BLaER1 (cell line): ENCODE measurements at regions not wholly inside any gene's neighbourhood (a gene's known extent, or its start where the extent isn't known, plus 50 kb on each side); places are given as distances from the start of the nearest gene placed in this dataset.

Source experiments
- H3K27ac ChIP-seq: shearing (Covaris generic); formaldehyde crosslinking; 2 replicates; pipeline ENCODE4 v1.8.1; 2022
- H3K27me3 ChIP-seq: shearing (Covaris generic); formaldehyde crosslinking; 2 replicates; pipeline ENCODE4 v1.8.1; 2022
- H3K36me3 ChIP-seq: shearing (Covaris generic); formaldehyde crosslinking; 2 replicates; pipeline ENCODE4 v1.8.1; 2022
- H3K4me1 ChIP-seq: shearing (Covaris generic); formaldehyde crosslinking; 2 replicates; pipeline ENCODE4 v1.8.1; 2022
- H3K4me2 ChIP-seq: shearing (Covaris generic); formaldehyde crosslinking; 2 replicates; pipeline ENCODE4 v1.8.1; 2022
- H3K4me3 ChIP-seq: shearing (Covaris generic); formaldehyde crosslinking; 2 replicates; pipeline ENCODE4 v1.8.1; 2022
- H3K9ac ChIP-seq: shearing (Covaris generic); formaldehyde crosslinking; 2 replicates; pipeline ENCODE4 v1.8.1; 2022
- H3K9me3 ChIP-seq: shearing (Covaris generic); formaldehyde crosslinking; 2 replicates; pipeline ENCODE4 v1.8.1; 2022
- H4K20me1 ChIP-seq: shearing (Covaris generic); formaldehyde crosslinking; 2 replicates; pipeline ENCODE4 v1.8.1; 2022
- Cebpa-rat ChIP-seq: shearing (Covaris generic); IDR thresholded peaks from 2 replicates; pipeline ENCODE4 v1.8.1; 2022

DNA sequence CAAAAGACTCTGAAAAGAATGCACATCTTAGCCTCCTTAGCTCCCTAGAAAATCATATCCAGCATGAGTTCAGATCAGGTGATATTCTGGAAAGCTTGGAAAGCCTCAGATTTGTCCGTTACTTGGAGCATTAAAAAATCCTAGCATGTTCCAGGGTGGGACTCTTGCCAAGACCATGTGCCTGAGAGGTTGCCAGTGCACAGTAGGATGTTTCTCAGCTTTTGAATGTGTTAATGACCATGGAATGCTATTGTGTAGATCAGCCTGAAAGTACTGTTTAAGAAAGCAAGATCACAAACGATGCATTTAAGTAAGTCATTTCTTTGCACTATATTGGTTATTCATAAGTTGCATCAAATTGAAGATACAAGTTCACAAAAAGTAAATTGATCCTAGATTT, 230.5 kb downstream of the ETNK1 start:
- no peaks in the 10 kb centered on the region for H3K27me3 ChIP-seq
- no peaks in the 10 kb centered on the region for H4K20me1 ChIP-seq
- H3K4me1 ChIP-seq = no peaks in the 10 kb centered on the region
- no peak overlapping the region for H3K27ac ChIP-seq
- no peaks in the 10 kb centered on the region for H3K36me3 ChIP-seq
- H3K9me3 ChIP-seq = 0 out of 2 replicates have a peak, but pooled peaks cover 6% of the 10 kb centered on the region
- TF ChIP-seq Cebpa-rat = no peak
- no peak overlapping the region for H3K9ac ChIP-seq
- no peak overlapping the region for H3K4me3 ChIP-seq
- no peak overlapping the region for H3K4me2 ChIP-seq

DNA sequence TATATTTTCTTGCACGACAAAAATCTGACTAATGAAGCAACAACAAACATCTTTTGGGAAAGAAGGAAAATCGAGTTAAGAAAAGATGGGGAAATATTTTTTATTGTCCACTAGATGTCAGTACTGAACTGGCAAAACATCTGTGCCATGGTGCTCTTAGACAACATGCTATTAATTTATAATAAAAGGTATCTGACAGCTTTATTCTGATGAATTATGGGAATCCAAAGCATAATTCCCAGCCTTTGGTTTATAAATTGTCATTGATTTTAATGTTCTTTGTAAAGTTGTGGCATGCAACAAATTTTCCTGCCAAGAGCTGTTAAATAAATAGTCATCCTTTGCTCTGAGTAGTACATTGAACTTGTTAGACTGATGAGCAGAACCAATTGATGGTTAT, 231.2 kb downstream of the ETNK1 start:
- H3K9me3 ChIP-seq = no peaks in the 10 kb centered on the region
- no peak overlapping the region for H3K4me3 ChIP-seq
- no peaks in the 10 kb centered on the region for H3K36me3 ChIP-seq
- no peaks in the 10 kb centered on the region for H3K4me1 ChIP-seq
- TF ChIP-seq Cebpa-rat = no peak
- H3K27me3 ChIP-seq = no peaks in the 10 kb centered on the region
- no peak overlapping the region for H3K27ac ChIP-seq
- H3K4me2 ChIP-seq = no peak overlapping the region
- no peaks in the 10 kb centered on the region for H4K20me1 ChIP-seq
- no peak overlapping the region for H3K9ac ChIP-seq

DNA sequence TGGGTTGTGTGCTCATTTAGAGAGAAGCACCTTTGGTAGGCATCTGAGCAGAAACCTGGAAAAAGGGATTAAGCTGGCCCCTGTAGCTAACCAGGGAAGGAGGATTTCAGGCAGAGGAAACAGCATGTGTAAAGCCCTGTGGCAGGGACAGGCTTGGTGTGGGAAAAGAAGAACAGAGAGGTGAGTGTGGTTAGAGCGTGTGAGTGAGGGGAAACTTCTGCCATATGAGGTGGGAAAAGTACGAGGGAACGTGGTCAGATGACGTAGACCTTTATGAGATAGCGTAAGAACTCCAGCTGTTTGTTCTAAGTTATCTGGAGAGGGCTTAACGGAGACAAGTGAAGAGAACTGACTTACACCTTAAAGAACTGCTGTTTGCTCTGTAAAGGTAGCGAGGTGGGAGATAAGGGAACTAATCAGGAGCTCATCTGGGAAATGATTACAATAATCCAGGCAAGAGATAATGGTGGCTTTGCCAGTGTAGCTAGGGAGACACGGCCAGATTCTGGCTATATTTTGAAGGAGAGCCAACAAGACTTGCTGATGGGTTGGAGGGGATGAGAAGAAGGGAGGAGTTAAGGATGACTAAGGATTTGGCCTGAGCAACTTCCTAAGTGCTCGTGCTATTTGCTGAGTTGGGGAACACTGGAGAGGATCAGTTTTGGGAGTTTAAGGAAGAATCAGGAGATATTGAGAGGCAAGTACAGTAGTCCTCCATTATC, 234.0 kb downstream of the ETNK1 start:
- Histone ChIP-seq H3K36me3 (no peaks in the 10 kb centered on the region), H3K4me3 (no peak overlapping the region), H3K9me3 (no peaks in the 10 kb centered on the region), H3K4me2 (no peak overlapping the region), H4K20me1 (no peaks in the 10 kb centered on the region), H3K27ac (no peak overlapping the region), H3K9ac (no peak overlapping the region), H3K27me3 (no peaks in the 10 kb centered on the region), H3K4me1 (no peaks in the 10 kb centered on the region)
- TF ChIP-seq Cebpa-rat = no peak

DNA sequence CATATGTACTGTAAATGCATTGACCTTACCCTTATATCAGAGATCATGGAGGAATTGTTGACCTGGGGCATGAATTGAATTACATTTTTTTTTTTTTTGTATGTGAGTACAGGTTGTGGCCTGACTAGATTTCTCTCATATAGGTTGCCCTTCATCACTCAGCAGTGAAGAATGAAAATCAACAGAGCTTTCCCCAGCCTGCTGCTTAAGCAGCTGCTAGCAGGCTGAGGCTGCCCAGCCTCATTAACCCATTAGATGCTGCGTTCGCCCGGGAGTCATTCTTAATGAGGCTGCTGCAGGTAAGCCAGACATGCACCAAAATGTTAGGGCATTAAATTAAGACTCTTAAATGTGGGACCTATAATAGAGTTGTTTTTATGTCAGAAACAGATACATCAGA, 236.0 kb downstream of the ETNK1 start:
- TF ChIP-seq Cebpa-rat = no peak
- Histone ChIP-seq H4K20me1 (no peaks in the 10 kb centered on the region), H3K9me3 (no peaks in the 10 kb centered on the region), H3K4me1 (no peaks in the 10 kb centered on the region), H3K27ac (no peak overlapping the region), H3K4me3 (no peak overlapping the region), H3K36me3 (no peaks in the 10 kb centered on the region), H3K4me2 (no peak overlapping the region), H3K27me3 (no peaks in the 10 kb centered on the region), H3K9ac (no peak overlapping the region)

DNA sequence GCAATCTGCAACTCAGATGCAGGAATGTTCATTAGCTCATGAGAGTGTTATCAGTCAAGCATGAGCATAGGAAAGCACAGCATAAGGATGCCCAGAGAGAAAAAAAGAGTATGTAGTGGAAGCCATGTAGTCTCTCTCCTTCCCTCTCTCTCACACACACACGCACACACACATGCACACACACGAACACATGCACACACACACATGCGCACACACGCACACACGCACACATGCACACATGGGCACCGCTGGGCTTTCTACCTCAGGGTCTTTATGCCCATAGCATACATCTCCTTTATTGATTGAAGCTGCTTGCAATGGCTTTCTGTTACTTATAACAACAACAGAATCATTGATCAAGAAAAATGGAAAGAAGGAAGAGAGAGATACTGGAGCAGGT, 240.9 kb downstream of the ETNK1 start:
- TF ChIP-seq Cebpa-rat = no peak
- H3K9ac ChIP-seq = no peak overlapping the region
- H3K36me3 ChIP-seq = no peaks in the 10 kb centered on the region
- no peaks in the 10 kb centered on the region for H3K4me1 ChIP-seq
- no peak overlapping the region for H3K27ac ChIP-seq
- no peak overlapping the region for H3K4me3 ChIP-seq
- H3K9me3 ChIP-seq = no peaks in the 10 kb centered on the region
- H3K27me3 ChIP-seq = no peaks in the 10 kb centered on the region
- no peak overlapping the region for H3K4me2 ChIP-seq
- no peaks in the 10 kb centered on the region for H4K20me1 ChIP-seq

DNA sequence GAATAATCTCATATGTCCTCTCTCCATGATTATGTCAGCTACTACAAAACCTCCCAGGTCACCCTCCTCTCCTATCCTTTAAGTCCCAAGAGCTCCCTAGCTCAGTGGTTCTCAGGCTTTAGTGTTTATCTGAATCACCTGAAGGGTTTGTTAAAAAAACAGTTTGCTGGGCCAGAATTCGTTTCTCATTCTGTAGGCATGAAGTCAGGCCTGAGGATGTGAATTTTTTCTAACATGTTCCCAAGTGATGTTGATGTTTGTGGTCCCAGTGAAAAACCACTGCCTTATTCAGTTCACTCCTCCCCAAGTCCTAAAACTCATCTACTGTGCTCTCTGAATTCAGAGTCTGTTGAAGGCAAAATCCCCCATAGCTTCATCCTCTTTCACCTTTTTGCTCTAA, 241.4 kb downstream of the ETNK1 start:
- Histone ChIP-seq H3K4me2 (no peak overlapping the region), H3K36me3 (no peaks in the 10 kb centered on the region), H3K27ac (no peak overlapping the region), H4K20me1 (no peaks in the 10 kb centered on the region), H3K27me3 (no peaks in the 10 kb centered on the region), H3K9ac (no peak overlapping the region), H3K4me1 (no peaks in the 10 kb centered on the region), H3K9me3 (no peaks in the 10 kb centered on the region), H3K4me3 (no peak overlapping the region)
- TF ChIP-seq Cebpa-rat = no peak

DNA sequence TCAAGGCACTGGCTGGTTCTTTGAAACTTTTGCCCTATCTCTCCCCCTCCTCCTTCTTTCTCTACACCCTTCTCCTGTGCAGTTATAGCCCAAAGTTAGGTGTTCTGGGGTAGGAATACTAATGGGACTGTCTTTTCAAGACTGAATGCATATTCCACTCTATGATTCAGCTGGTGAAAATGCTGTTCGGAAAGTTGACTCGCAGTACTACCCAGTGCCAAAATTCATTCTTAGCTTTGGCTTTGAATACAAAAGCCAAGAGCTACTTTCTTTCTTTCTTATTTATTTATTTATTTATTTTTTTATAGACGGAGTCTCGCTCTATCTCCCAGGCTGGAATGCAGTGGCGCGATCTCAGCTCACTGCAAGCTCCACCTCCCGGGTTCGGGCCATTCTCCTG, 249.2 kb downstream of the ETNK1 start:
- H4K20me1 ChIP-seq = no peaks in the 10 kb centered on the region
- no peak overlapping the region for H3K27ac ChIP-seq
- TF ChIP-seq Cebpa-rat = no peak
- H3K4me1 ChIP-seq = no peaks in the 10 kb centered on the region
- H3K4me3 ChIP-seq = no peak overlapping the region
- H3K4me2 ChIP-seq = no peak overlapping the region
- H3K36me3 ChIP-seq = no peaks in the 10 kb centered on the region
- H3K27me3 ChIP-seq = no peaks in the 10 kb centered on the region
- H3K9me3 ChIP-seq = no peaks in the 10 kb centered on the region
- H3K9ac ChIP-seq = no peak overlapping the region

DNA sequence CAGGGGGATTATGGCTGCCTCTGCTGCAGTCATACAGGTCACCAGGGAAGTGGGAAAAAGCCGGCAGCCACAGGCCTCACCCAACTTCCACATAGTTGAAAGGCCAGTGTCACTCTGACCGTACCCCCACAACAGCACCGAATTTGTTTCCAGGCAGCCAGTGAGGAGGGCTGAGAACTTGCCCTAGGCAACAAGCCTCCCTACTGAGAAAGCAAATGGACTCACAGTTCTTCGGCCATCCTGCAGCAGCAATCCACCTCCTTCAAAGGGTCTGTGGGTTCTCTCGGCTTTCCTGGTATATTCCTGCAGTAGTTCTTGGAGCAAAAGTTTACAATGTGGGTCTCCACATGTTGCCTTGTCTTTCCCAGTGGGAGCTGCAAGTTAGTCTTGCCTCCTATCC, 251.3 kb downstream of the ETNK1 start:
- no peak overlapping the region for H3K4me3 ChIP-seq

DNA sequence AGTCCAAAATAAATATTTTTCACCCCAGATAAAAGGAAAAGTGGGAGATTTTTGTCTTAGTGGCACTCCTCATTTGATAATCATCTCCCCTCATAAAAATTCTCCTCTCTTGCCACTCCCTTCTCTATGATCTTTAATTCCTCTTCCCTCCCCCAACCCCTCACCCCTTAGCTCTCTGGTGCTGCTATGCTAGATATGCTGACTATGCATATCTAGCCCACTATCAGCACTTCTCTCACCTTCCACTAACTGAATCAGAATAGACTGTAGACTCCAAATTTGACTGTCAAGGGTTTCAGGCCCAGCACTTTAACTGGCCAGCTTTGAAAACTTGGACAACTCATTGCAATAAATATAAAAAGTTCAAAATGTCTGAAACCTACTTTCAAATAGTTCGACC, 254.2 kb downstream of the ETNK1 start:
- no peak overlapping the region for H3K27ac ChIP-seq
- H3K9me3 ChIP-seq = no peaks in the 10 kb centered on the region
- H3K4me2 ChIP-seq = no peak overlapping the region
- no peaks in the 10 kb centered on the region for H3K27me3 ChIP-seq
- no peak for TF ChIP-seq Cebpa-rat
- no peak overlapping the region for H3K4me3 ChIP-seq
- no peaks in the 10 kb centered on the region for H4K20me1 ChIP-seq
- H3K4me1 ChIP-seq = no peaks in the 10 kb centered on the region
- H3K9ac ChIP-seq = no peak overlapping the region
- no peaks in the 10 kb centered on the region for H3K36me3 ChIP-seq

More for the DNA sequence above, 251.3 kb downstream of the ETNK1 start:
- Histone ChIP-seq H3K27ac (no peak overlapping the region), H4K20me1 (no peaks in the 10 kb centered on the region), H3K36me3 (no peaks in the 10 kb centered on the region), H3K4me2 (no peak overlapping the region), H3K27me3 (no peaks in the 10 kb centered on the region), H3K9ac (no peak overlapping the region), H3K4me1 (no peaks in the 10 kb centered on the region), H3K9me3 (no peaks in the 10 kb centered on the region)
- TF ChIP-seq Cebpa-rat = no peak

DNA sequence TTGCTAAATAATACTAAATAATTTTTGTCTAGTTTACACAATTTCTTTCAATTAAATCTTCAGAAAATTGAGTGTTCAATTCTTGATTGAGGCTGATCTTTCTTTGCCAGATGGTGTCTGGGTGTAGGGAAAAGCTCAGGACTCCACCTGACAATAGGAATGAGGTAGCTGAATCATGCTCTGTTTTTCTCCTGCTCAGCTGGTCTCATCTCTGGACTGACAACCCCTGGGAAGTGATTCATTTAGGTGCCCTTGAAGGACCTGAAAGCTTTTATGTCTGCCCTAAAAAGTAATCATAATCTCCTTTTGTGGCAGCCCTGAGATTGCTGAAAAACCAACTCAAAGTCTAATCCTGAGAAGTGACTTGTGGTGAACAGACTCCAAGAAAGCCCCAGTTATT, 255.4 kb downstream of the ETNK1 start:
- H3K4me3 ChIP-seq = no peak overlapping the region
- H4K20me1 ChIP-seq = no peaks in the 10 kb centered on the region
- H3K4me2 ChIP-seq = no peak overlapping the region
- no peak overlapping the region for H3K27ac ChIP-seq
- no peaks in the 10 kb centered on the region for H3K27me3 ChIP-seq
- no peaks in the 10 kb centered on the region for H3K9me3 ChIP-seq
- no peak overlapping the region for H3K9ac ChIP-seq
- H3K4me1 ChIP-seq = no peaks in the 10 kb centered on the region
- H3K36me3 ChIP-seq = no peaks in the 10 kb centered on the region
- TF ChIP-seq Cebpa-rat = no peak

DNA sequence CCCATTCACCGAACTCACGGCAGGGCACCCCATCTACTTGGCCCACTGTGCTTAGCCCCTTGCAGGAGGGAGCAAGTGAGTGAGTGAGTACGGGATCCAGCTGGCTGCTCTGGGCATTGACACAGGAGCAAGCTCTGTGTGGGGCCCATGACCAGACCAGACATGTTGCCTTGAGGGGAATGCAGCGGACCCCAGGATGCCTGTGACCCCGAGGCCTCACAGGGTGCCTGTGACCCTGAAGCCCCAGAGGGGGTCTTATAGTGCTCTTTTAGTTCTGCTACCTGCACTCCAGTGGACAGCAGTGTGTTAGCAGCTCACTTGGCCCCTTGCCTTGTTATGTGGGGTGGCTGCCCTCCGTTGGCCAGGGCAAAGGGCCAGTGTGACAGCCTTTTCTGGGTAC, 255.8 kb downstream of the ETNK1 start:
- Histone ChIP-seq H3K4me1 (no peaks in the 10 kb centered on the region), H3K27ac (no peak overlapping the region), H3K36me3 (no peaks in the 10 kb centered on the region), H3K9me3 (no peaks in the 10 kb centered on the region), H3K4me2 (no peak overlapping the region), H4K20me1 (no peaks in the 10 kb centered on the region), H3K9ac (no peak overlapping the region), H3K27me3 (no peaks in the 10 kb centered on the region), H3K4me3 (no peak overlapping the region)
- no peak for TF ChIP-seq Cebpa-rat
